Skeletal muscle satellite cell (primary cell): ENCODE measurements at regions not wholly inside any gene's neighbourhood (a gene's known extent, or its start where the extent isn't known, plus 50 kb on each side); places are given as distances from the start of the nearest gene placed in this dataset.

Experiments used
- H3K27me3 ChIP-seq: 2 replicates; pipeline ENCODE4 v1.7.0; 2013; ENCODE audit warnings: low read length; ENCODE audit not compliant: control insufficient read depth, insufficient read depth
- H3K36me3 ChIP-seq: 2 replicates; pipeline ENCODE4 v1.7.0; 2013; ENCODE audit warnings: mild to moderate bottlenecking, control low read depth, low read length; ENCODE audit not compliant: insufficient read depth
- H3K4me1 ChIP-seq: 2 replicates; pipeline ENCODE4 v1.7.0; 2013; ENCODE audit warnings: low read length; ENCODE audit not compliant: control insufficient read depth, insufficient read depth
- H3K4me2 ChIP-seq: 2 replicates; pipeline ENCODE4 v1.7.0; 2013; ENCODE audit warnings: mild to moderate bottlenecking, low read length
- H3K4me3 ChIP-seq: 2 replicates; pipeline ENCODE4 v1.7.0; 2013; ENCODE audit warnings: low read length
- H3K9ac ChIP-seq: 2 replicates; pipeline ENCODE4 v1.7.0; 2013; ENCODE audit warnings: mild to moderate bottlenecking, low read depth, low read length, moderate library complexity
- H3K9me3 ChIP-seq: replicated peaks from 2 replicates; pipeline ENCODE4 v1.7.0; 2013; ENCODE audit warnings: mild to moderate bottlenecking, control low read depth, low read length

GRCh38 chr18:75687626-75688025 lies 260.1 kb upstream of the SMIM21 start:
- Histone ChIP-seq H3K36me3 (no peaks in the 10 kb centered on the region), H3K4me3 (no peak overlapping the region), H3K9ac (no peak overlapping the region), H3K27me3 (no peaks in the 10 kb centered on the region), H3K9me3 (no peaks in the 10 kb centered on the region), H3K4me2 (no peak overlapping the region), H3K4me1 (no peaks in the 10 kb centered on the region)

- Histone ChIP-seq H3K4me1 (peaks cover 4% of the 10 kb centered on the region), H3K9ac (no peak overlapping the region)
Observed at GRCh38 chr18:75683426-75683825, 255.9 kb upstream of the SMIM21 start.

GRCh38 chr18:75681538-75682115 lies 254.1 kb upstream of the SMIM21 start:
- Histone ChIP-seq H3K4me1 (peaks cover 4% of the 10 kb centered on the region), H3K27me3 (no peaks in the 10 kb centered on the region), H3K36me3 (no peaks in the 10 kb centered on the region), H3K4me3 (no peak overlapping the region), H3K9me3 (no peaks in the 10 kb centered on the region), H3K4me2 (no peak overlapping the region), H3K9ac (no peak overlapping the region)

More at GRCh38 chr18:75683426-75683825, 255.9 kb upstream of the SMIM21 start:
- Histone ChIP-seq H3K27me3 (no peaks in the 10 kb centered on the region), H3K4me3 (no peak overlapping the region), H3K9me3 (no peaks in the 10 kb centered on the region), H3K36me3 (no peaks in the 10 kb centered on the region), H3K4me2 (no peak overlapping the region)

- Histone ChIP-seq H3K27me3 (no peaks in the 10 kb centered on the region), H3K4me2 (no peak overlapping the region), H3K9ac (no peak overlapping the region), H3K9me3 (no peaks in the 10 kb centered on the region), H3K36me3 (no peaks in the 10 kb centered on the region), H3K4me3 (no peak overlapping the region), H3K4me1 (peaks cover 4% of the 10 kb centered on the region)
Observed at GRCh38 chr18:75679331-75679730, 251.8 kb upstream of the SMIM21 start.

- H3K9ac ChIP-seq = no peak overlapping the region
- H3K9me3 ChIP-seq = no peaks in the 10 kb centered on the region
- no peaks in the 10 kb centered on the region for H3K27me3 ChIP-seq
- no peaks in the 10 kb centered on the region for H3K36me3 ChIP-seq
- no peak overlapping the region for H3K4me3 ChIP-seq
- peaks cover 4% of the 10 kb centered on the region for H3K4me1 ChIP-seq
- no peak overlapping the region for H3K4me2 ChIP-seq
Observed at GRCh38 chr18:75678627-75679026, 251.1 kb upstream of the SMIM21 start.

GRCh38 chr18:75677696-75678455 lies 250.4 kb upstream of the SMIM21 start:
- Histone ChIP-seq H3K9ac (no peak overlapping the region), H3K36me3 (no peaks in the 10 kb centered on the region), H3K27me3 (no peaks in the 10 kb centered on the region), H3K4me2 (no peak overlapping the region), H3K4me3 (no peak overlapping the region), H3K4me1 (peaks cover 4% of the 10 kb centered on the region), H3K9me3 (no peaks in the 10 kb centered on the region)

GRCh38 chr18:75660932-75661331 lies 233.4 kb upstream of the SMIM21 start:
- Histone ChIP-seq H3K4me1 (no peaks in the 10 kb centered on the region), H3K9me3 (no peaks in the 10 kb centered on the region), H3K36me3 (no peaks in the 10 kb centered on the region), H3K9ac (no peak overlapping the region), H3K4me3 (no peak overlapping the region), H3K27me3 (no peaks in the 10 kb centered on the region), H3K4me2 (no peak overlapping the region)

- Histone ChIP-seq H3K9me3 (no peaks in the 10 kb centered on the region), H3K4me3 (no peak overlapping the region), H3K4me2 (no peak overlapping the region), H3K27me3 (no peaks in the 10 kb centered on the region), H3K4me1 (no peaks in the 10 kb centered on the region), H3K9ac (no peak overlapping the region), H3K36me3 (no peaks in the 10 kb centered on the region)
Observed at GRCh38 chr18:75659535-75660023, 232.1 kb upstream of the SMIM21 start.

GRCh38 chr18:75658330-75658729 lies 230.8 kb upstream of the SMIM21 start:
- Histone ChIP-seq H3K9ac (no peak overlapping the region), H3K36me3 (no peaks in the 10 kb centered on the region), H3K9me3 (no peaks in the 10 kb centered on the region), H3K4me2 (no peak overlapping the region), H3K27me3 (no peaks in the 10 kb centered on the region), H3K4me3 (no peak overlapping the region), H3K4me1 (no peaks in the 10 kb centered on the region)

- no peaks in the 10 kb centered on the region for H3K4me1 ChIP-seq
- no peak overlapping the region for H3K9ac ChIP-seq
- H3K27me3 ChIP-seq = no peaks in the 10 kb centered on the region
- no peak overlapping the region for H3K4me3 ChIP-seq
- H3K9me3 ChIP-seq = no peaks in the 10 kb centered on the region
- H3K4me2 ChIP-seq = no peak overlapping the region
- no peaks in the 10 kb centered on the region for H3K36me3 ChIP-seq
Observed at GRCh38 chr18:75656563-75657247, 229.2 kb upstream of the SMIM21 start.

GRCh38 chr18:75656035-75656434 lies 228.5 kb upstream of the SMIM21 start:
- H3K27me3 ChIP-seq = no peaks in the 10 kb centered on the region
- no peaks in the 10 kb centered on the region for H3K9me3 ChIP-seq
- H3K4me3 ChIP-seq = no peak overlapping the region
- no peak overlapping the region for H3K4me2 ChIP-seq
- no peak overlapping the region for H3K9ac ChIP-seq
- no peaks in the 10 kb centered on the region for H3K4me1 ChIP-seq
- H3K36me3 ChIP-seq = no peaks in the 10 kb centered on the region
